T-helper 17 cell (primary cell): ENCODE measurements at regions not wholly inside any gene's neighbourhood (a gene's known extent, or its start where the extent isn't known, plus 50 kb on each side); places are given as distances from the start of the nearest gene placed in this dataset.
A peak's percentile ranks its signal among the peaks of the same experiment; 100 is the strongest.

ENCODE experiments used
- ATAC-seq: fragments of 150-1000 bp; cut with Tn5 transposase; 2 replicates; pipeline ENCODE4 v1.10.0; 2021; ENCODE audit warnings: mild to moderate bottlenecking, moderate library complexity
- DNase-seq, 3 donors: peaks; one replicate each; pipeline versions ENCODE4 v3.0.0 to v3.0.0-alpha.2; 2020 to 2021
- H3K9me3 ChIP-seq: one replicate; pipeline ENCODE4 v1.7.0; 2013; ENCODE audit warnings: low read length, mild to moderate bottlenecking; ENCODE audit not compliant: control insufficient read depth, poor library complexity, severe bottlenecking
- H3K27ac Mint-ChIP-seq: one replicate; pipeline ENCODE4 v1.8.0; 2022; ENCODE audit warnings: mild to moderate bottlenecking, moderate library complexity, mixed read lengths
- H3K27me3 Mint-ChIP-seq: one replicate; pipeline ENCODE4 v1.8.0; 2022; ENCODE audit warnings: mixed read lengths
- H3K36me3 Mint-ChIP-seq: one replicate; pipeline ENCODE4 v1.8.0; 2022; ENCODE audit warnings: low read depth, mixed read lengths
- H3K4me1 Mint-ChIP-seq: one replicate; pipeline ENCODE4 v1.8.0; 2022; ENCODE audit warnings: mild to moderate bottlenecking, mixed read lengths
- H3K4me3 Mint-ChIP-seq: one replicate; pipeline ENCODE4 v1.8.0; 2022; ENCODE audit warnings: mild to moderate bottlenecking, moderate library complexity, mixed read lengths

DNA sequence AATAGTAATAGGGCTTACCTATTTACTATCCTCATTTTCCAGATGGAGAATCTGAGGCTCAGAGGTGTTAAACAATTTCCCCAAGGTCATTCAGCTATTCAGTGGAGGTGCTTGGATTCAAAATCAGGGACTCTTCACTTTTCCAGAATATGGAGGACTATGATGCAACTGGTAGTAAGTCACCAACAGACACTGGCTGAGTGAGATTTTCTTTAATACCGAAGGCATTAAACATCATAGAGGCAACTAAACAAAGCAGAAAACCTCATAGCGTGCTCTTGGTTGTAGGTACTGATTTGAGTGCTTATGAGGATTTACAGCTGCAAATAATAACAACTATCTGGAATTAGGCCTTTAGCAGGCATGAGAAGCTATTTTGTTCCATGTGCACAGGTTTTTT is 134.4 kb downstream of the DLEU7 start:
- H3K9me3 ChIP-seq = no peaks in the 10 kb centered on the region
- Mint-ChIP-seq H3K36me3 (peaks cover 3% of the 10 kb centered on the region), H3K4me1 (peaks cover 7% of the 10 kb centered on the region), H3K27me3 (peaks cover 7% of the 10 kb centered on the region), H3K27ac (no peak overlapping the region), H3K4me3 (no peak overlapping the region)
- ATAC-seq (no peak), DNase-seq (no peak)

DNA sequence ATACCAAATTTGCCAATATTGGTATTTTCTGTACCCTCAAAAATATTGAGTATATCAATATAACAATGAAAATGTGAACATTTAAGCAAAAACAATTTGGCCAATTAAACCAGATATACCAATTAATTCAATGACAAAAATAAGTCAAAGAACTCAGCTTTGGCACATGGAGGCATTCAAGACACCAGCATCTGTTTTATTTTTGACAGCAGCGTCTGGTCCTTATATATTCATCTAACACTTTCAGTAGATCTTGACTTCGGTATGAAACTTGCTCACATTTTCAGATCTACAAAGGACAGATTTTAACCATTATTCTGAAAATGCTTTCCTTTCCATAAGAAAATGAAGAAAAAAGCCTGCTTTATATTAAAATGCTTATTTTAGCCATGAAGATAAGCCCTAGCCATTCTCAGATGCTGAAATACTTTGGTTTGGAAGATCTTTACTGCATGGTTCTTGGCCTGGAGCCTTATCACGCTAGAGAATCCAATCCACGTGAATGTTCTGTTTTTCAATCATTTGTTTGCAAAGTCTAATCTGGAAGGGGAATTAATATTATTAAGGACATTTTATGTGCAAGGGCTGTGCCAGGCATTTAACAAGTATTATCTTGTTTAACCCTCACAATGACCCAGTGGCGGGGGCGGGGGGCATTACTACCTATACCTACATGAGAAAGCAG is 132.2 kb downstream of the DLEU7 start:
- H3K27ac Mint-ChIP-seq = no peak overlapping the region
- ATAC-seq (no peak), DNase-seq (no peak)
- H3K9me3 ChIP-seq = no peaks in the 10 kb centered on the region
- peaks cover 7% of the 10 kb centered on the region for H3K36me3 Mint-ChIP-seq
- no peak overlapping the region for H3K4me3 Mint-ChIP-seq
- peaks cover 12% of the 10 kb centered on the region for H3K4me1 Mint-ChIP-seq
- peaks cover 7% of the 10 kb centered on the region for H3K27me3 Mint-ChIP-seq

DNA sequence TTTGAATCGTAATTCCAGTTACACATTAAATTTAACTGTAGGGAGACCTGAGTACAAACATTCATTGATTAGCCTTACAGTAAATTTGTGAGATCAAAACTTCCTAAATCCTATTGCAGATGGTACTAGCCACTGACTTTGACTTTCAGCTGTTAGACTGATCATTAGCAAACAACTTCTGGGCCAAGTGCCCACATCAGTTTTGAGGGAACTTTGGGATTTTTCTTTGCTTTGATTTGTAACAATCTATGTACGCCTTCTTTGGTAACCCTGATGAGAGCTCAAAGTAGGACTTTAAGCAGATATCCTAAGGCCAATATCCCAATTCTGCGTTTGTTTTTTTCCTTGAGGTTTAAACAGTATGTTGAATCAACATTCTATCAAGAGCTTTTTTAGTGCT is 131.5 kb downstream of the DLEU7 start:
- DNase-seq (no peak), ATAC-seq (no peak)
- peaks cover 7% of the 10 kb centered on the region for H3K27me3 Mint-ChIP-seq
- H3K36me3 Mint-ChIP-seq = peaks cover 7% of the 10 kb centered on the region
- H3K4me3 Mint-ChIP-seq = no peak overlapping the region
- no peaks in the 10 kb centered on the region for H3K9me3 ChIP-seq
- no peak overlapping the region for H3K27ac Mint-ChIP-seq
- peaks cover 13% of the 10 kb centered on the region for H3K4me1 Mint-ChIP-seq

DNA sequence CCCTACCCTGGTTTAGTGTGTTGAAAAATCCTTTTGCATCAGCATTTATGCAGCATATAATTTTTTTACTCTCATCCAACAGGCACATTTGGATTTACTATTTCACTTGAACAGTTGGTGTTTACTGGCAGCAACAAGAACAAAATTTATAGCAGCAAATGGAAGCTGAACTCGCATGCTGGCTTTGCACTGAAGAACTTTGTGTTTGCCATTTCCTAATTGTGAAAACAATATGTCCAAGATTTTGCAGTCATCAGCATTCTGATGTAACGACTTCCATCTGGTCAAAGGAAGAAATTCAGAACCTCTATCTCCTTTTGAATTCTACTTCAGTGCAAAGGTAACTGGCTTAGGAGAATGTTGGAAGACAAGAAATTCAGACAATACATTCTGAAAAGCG is 131.0 kb downstream of the DLEU7 start:
- Mint-ChIP-seq H3K27ac (no peak overlapping the region), H3K4me3 (no peak overlapping the region), H3K36me3 (peaks cover 7% of the 10 kb centered on the region), H3K4me1 (peaks cover 13% of the 10 kb centered on the region), H3K27me3 (peaks cover 7% of the 10 kb centered on the region)
- H3K9me3 ChIP-seq = no peaks in the 10 kb centered on the region
- ATAC-seq (no peak), DNase-seq (no peak)

DNA sequence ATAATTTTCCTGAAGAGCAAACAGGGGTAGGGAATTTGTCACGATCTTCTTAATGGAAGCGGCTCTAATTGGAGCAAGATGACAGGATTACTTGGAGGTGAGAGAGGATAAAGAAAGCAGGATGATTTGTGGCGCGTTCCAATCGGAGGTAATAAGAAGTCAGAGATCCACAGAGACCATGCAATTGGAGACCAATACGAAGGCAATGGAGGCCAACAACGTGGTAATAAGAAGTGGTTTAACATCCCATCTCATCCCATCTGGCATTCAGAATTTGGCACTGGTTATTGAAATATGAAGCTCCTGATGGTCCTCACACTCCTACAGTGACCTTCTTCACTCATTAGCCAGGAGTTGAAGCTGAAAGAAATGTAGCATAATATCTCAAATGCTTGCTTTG is 130.6 kb downstream of the DLEU7 start:
- H3K27ac Mint-ChIP-seq = no peak overlapping the region
- H3K27me3 Mint-ChIP-seq = peaks cover 7% of the 10 kb centered on the region
- no peak overlapping the region for H3K4me3 Mint-ChIP-seq
- H3K36me3 Mint-ChIP-seq = peaks cover 7% of the 10 kb centered on the region
- DNase-seq (no peak), ATAC-seq (no peak)
- H3K9me3 ChIP-seq = no peaks in the 10 kb centered on the region
- peaks cover 13% of the 10 kb centered on the region for H3K4me1 Mint-ChIP-seq

DNA sequence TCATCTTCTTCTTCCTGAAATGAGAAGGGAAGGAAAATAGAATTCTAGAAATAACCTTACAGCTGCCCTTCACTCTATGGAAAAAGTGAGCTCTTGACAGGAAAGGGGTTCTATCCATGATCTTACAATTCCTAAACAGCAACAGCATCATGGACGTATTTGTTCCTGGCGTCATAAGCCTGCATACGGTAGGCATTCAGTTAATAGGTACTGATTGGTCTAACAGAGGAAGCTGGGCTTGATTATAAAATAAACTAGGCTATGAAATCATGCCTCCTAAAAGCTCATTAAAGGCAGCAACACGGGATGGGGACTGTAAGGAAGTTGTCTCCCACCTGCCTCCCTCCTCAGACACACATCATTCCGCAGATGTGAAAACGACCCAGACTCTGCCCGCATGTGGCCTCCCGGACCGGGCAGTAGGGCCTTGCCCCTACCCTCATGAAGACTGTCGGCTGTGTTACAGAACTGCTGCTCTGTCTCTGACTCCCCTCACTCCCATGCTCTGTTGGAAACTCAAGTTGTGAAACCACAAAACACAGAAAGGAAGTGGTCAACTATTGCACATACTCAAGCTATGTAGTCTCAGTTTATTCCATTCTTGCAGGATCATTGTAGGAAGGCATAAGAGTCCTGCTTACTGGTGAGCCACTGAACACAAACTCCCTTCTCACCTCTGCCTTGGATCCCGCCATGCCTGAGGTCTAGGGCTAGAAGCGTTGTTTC is 129.8 kb downstream of the DLEU7 start:
- H3K4me1 Mint-ChIP-seq = peaks cover 13% of the 10 kb centered on the region
- no peak for DNase-seq
- ATAC-seq = peak; percentile 75
- H3K27me3 Mint-ChIP-seq = peaks cover 7% of the 10 kb centered on the region
- H3K9me3 ChIP-seq = no peaks in the 10 kb centered on the region
- peaks cover 7% of the 10 kb centered on the region for H3K36me3 Mint-ChIP-seq
- H3K4me3 Mint-ChIP-seq = peak overlapping the region; percentile 75
- H3K27ac Mint-ChIP-seq = peak overlapping the region; percentile 34

DNA sequence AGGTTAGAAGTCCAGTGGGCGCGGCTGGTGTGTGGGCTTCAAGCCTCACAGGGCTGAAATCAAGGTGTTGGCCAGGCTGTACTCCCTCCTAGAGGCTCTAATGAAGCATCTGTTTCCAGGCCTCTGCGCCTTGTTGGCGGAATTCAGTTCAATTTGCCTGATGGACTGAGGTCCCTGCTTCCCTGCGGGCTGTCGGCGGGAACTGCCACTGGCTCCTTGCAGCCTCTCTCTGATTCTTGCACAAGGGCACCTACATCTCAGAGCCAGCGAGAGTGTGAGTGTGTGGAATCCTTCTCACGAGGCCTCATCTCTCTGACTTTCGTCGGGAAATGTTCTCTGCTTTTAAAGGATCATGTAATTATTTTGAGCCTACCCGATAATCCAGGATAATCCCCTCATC is 128.6 kb downstream of the DLEU7 start:
- Mint-ChIP-seq H3K36me3 (peaks cover 7% of the 10 kb centered on the region), H3K4me3 (no peak overlapping the region), H3K27me3 (peaks cover 7% of the 10 kb centered on the region), H3K27ac (peak overlapping the region; percentile 60), H3K4me1 (peaks cover 13% of the 10 kb centered on the region)
- DNase-seq (no peak), ATAC-seq (no peak)
- H3K9me3 ChIP-seq = no peaks in the 10 kb centered on the region

DNA sequence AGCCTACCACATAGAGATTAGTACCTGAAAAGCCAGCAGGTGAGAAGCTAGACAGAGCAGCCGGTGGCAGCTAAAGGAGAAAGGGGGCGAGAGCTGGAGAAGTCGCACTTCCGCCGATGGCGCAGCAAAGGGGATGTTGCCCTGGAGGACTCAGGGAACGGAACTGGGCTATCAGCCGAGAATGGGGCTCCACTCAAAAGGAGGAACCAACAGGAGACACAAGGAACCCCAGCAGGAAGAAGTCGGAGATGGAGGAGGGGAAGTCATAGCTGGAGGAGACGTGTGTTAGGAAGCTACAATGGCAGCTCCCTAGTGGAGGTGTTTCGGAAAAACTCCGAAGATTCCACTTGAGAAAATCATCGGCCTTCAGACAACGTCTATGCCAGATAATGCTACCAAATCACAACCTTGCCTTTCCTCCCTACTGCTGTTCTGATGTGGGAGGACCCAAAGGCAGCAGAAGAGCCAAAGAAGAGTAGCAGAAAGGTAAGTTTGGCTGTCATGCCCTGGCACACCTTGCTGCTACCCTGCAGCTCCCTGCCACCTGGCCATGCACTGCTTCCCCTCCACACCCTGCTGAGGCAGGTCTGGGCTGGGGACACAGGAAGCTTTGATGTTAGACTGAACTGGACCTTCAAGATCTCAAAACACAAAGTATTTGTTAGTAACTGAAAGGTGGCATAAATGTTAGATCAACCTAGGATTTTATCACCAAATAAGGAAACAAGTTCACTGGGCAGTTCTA is 127.9 kb downstream of the DLEU7 start:
- H3K27me3 Mint-ChIP-seq = peaks cover 7% of the 10 kb centered on the region

DNA sequence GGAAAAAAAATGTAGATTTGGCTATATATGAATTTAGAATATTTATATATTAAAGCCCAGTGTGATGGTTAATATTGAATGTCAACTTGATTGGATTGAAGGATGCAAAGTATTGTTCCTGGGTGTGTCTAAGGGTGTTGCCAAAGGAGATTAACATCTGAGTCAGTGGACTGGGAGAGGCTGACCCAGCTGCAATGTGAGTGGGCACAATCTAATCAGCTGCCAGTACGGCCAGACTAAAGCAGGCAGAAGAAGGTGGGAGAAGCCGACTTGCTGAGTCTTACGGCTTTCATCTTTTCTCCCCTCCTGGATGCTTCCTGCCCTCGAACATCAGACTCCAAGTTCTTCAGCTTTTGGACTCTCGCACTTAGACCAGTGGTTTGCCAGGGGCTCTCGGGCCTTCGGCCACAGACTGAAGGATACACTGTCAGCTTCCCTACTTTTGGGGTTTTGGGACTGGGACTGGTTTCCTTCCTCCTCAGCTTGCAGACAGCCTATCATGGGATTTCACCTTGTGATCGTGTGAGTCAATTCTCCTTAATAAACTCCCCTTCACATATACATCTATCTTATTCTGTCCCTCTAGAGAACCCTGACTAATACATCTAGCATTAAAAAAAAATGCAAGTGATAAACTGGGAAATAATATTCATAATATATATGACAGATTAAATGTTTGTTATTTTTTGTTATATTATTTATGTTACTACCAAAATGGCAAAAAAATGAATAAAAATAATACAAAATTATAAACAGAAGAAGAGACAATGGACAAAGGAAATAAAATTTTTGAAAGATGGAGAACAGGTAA is 122.4 kb downstream of the DLEU7 start:
- H3K4me3 Mint-ChIP-seq = no peak overlapping the region
- DNase-seq = no peak
- H3K4me1 Mint-ChIP-seq = peaks cover 2% of the 10 kb centered on the region
- H3K27me3 Mint-ChIP-seq = no peaks in the 10 kb centered on the region
- no peak for ATAC-seq
- no peak overlapping the region for H3K27ac Mint-ChIP-seq
- no peaks in the 10 kb centered on the region for H3K36me3 Mint-ChIP-seq
- H3K9me3 ChIP-seq = no peaks in the 10 kb centered on the region

More for the DNA sequence above, 127.9 kb downstream of the DLEU7 start:
- Mint-ChIP-seq H3K4me3 (no peak overlapping the region), H3K4me1 (peaks cover 13% of the 10 kb centered on the region), H3K27ac (peak overlapping the region; percentile 60), H3K36me3 (peaks cover 7% of the 10 kb centered on the region)
- ATAC-seq (no peak), DNase-seq (no peak)
- no peaks in the 10 kb centered on the region for H3K9me3 ChIP-seq

DNA sequence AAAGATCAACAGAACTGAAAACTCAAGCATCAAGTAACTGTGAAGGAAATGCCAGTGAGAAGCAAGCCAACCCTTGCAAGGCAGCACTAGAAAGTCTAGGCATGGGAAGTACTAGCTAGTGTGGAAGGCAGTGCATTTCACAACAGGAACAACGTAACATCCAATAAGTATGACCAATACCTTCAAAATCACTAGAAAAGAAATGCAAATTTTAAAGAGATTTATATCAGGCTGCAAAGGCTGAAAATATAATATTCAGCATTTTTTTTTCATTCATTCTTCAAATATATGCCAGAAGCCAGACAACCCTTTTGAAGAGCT is 121.9 kb downstream of the DLEU7 start:
- Mint-ChIP-seq H3K27me3 (no peaks in the 10 kb centered on the region), H3K27ac (no peak overlapping the region), H3K36me3 (no peaks in the 10 kb centered on the region), H3K4me3 (no peak overlapping the region), H3K4me1 (no peaks in the 10 kb centered on the region)
- DNase-seq = no peak
- H3K9me3 ChIP-seq = no peaks in the 10 kb centered on the region
- ATAC-seq = no peak

DNA sequence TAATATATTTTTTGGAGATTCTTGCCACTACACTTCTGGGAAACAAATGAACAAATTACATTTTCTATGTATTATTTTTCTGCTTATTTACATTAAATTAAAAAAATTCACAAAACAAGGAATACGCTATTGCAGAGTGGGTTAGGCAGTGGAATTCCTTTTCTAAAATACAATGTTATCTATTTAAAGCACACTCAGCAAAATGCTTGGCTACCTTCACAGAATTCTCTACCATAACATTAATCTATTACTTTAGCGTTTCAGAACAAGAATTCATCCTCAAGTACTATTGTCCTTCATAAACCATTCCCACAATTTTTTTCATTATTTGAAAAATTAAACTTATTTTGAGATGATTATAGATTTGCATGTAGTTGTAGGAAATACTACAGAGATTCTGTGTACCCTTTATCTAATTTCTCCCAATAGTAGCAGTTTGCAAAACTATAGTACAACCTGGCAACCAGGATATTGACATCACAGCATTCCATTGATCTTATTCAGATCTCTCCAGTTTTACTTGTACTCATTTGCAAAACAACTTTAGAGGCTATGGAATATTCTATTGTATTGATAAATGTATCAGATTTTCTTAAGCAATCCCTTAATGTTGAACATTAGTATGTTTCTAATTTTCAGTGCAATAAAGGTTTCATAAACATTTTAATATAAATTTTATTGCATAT is 120.9 kb downstream of the DLEU7 start:
- Mint-ChIP-seq H3K36me3 (no peaks in the 10 kb centered on the region), H3K27ac (no peak overlapping the region), H3K27me3 (no peaks in the 10 kb centered on the region), H3K4me1 (no peaks in the 10 kb centered on the region), H3K4me3 (no peak overlapping the region)
- ATAC-seq = no peak
- no peak for DNase-seq
- H3K9me3 ChIP-seq = no peaks in the 10 kb centered on the region

DNA sequence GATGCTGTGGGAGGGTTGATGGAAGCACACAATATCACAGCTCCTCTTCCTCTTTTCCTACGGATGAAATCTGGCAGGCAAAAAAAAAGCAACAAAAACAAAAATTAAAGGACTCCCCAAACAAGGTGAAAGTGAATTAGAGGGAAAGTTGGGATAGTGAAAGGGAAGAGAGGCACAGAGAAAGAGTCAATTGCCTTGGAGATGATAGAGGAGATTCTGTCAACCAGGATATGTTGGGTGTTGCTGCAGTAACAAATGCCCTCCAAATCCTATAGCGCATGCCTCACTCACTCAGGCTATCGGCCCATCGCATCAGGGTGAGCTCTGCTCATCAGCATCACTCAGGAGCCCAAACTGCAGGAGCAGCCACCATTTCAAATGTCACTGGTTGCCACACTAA is 119.1 kb downstream of the DLEU7 start:
- Mint-ChIP-seq H3K36me3 (no peaks in the 10 kb centered on the region), H3K27ac (no peak overlapping the region), H3K27me3 (no peaks in the 10 kb centered on the region), H3K4me3 (no peak overlapping the region), H3K4me1 (no peaks in the 10 kb centered on the region)
- no peak for ATAC-seq
- no peak for DNase-seq
- no peaks in the 10 kb centered on the region for H3K9me3 ChIP-seq
